Naive B cell (primary cell): ENCODE measurements at regions not wholly inside any gene's neighbourhood (a gene's known extent, or its start where the extent isn't known, plus 50 kb on each side); places are given as distances from the start of the nearest gene placed in this dataset.
"Not testable (repeated sequence)": the region's sequence is repeated elsewhere in the genome, so short reads cannot be mapped to it uniquely, and the experiment has no call there.

Source experiments
- ATAC-seq, 2 donors: fragments of 150-1000 bp; cut with Tn5 transposase; 2 replicates each; pipeline ENCODE4 v1.10.0; 2021; ENCODE audit warnings: low read depth in 2 of 2, mild to moderate bottlenecking in 2 of 2, moderate library complexity in 2 of 2
- DNase-seq: peaks from one replicate; pipeline ENCODE4 v3.0.0; 2022
- H3K27ac Mint-ChIP-seq, 6 donors: one replicate each; pipeline ENCODE4 v1.8.0; 2020 to 2022; ENCODE audit warnings: mild to moderate bottlenecking in 6 of 6, mixed read lengths in 6 of 6, moderate library complexity in 5 of 6, inconsistent platforms in 2 of 6
- H3K27me3 Mint-ChIP-seq, 3 donors: one replicate each; pipeline ENCODE4 v1.8.0; 2021 to 2022; ENCODE audit warnings: mixed read lengths in 3 of 3, mild to moderate bottlenecking in 1 of 3
- H3K36me3 Mint-ChIP-seq, 2 donors: one replicate each; pipeline ENCODE4 v1.8.0; 2020 to 2022; ENCODE audit warnings: mixed read lengths in 2 of 2, inconsistent platforms in 1 of 2, mild to moderate bottlenecking in 1 of 2
- H3K4me1 Mint-ChIP-seq, 3 donors: one replicate each; pipeline ENCODE4 v1.8.0; 2020 to 2022; ENCODE audit warnings: mixed read lengths in 3 of 3, inconsistent platforms in 1 of 3, mild to moderate bottlenecking in 1 of 3, moderate library complexity in 1 of 3
- H3K4me3 Mint-ChIP-seq, 8 donors: one replicate each; pipeline ENCODE4 v1.8.0; 2020 to 2022; ENCODE audit warnings: mild to moderate bottlenecking in 8 of 8, mixed read lengths in 8 of 8, moderate library complexity in 8 of 8, inconsistent platforms in 2 of 8
- H3K9me3 Mint-ChIP-seq, 7 donors: one replicate each; pipeline ENCODE4 v1.8.0; 2020 to 2022; ENCODE audit warnings: mixed read lengths in 7 of 7, mild to moderate bottlenecking in 5 of 7, inconsistent platforms in 2 of 7, moderate library complexity in 1 of 7

- not testable (repeated sequence) for DNase-seq, H3K27me3 Mint-ChIP-seq, ATAC-seq, H3K36me3 Mint-ChIP-seq, H3K9me3 Mint-ChIP-seq
- peak overlapping the region in 1 of 8 donors; percentile 5 for H3K4me3 Mint-ChIP-seq
- peak overlapping the region in 1 of 6 donors; percentile 54 for H3K27ac Mint-ChIP-seq
- H3K4me1 Mint-ChIP-seq: peaks cover 11 to 32% (median 23%) of the 10 kb centered on the region in 3 donors
Observed at GRCh38 chr5:177941386-177941785, 54.7 kb downstream of the PROP1 start.

DNA sequence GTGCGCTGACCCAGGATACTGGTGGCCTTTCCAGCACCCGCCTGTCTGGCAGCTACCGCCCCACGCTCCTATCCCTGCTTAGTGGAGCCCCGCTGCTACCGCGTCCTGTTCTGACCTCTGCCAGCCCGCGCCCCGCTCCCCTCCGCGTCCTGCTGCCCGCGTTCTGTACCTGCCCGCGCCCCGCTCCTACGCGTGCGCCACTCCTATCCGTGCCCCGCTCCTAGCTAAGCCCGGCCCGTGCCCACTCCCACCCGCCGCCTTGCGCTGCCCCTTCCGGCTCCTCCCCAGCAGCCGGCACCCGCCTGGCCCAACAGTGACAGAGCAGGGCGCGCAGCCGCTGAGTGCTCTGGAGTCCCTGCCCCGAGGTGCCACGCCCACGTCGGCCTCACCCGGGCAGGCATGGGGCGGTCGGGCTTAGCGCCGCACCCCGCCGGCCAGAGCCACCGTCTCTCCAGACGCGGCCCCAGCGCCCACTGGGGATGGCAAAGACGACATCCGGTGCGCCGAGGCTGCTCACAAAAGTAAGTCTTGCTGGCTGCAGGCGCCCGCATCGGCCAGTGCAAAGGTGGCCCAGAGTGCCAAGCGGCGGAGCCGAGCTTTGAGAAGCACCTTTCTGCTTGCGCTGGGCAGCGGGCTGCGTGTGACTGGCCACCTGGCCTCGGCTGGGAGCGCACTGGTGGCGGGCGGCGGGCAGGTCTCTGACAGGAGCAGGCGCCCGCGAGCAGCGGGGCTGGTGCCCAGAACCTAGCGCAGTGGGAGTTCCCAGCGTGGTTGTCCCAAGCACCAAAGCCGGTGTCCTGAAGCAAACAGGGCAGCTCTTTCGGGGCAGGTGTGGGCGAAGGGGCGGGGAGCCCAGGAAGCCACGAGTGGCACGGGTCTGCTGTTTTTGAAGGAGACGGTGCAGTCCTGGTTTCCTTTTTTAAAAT, 56.5 kb downstream of the PROP1 start:
- not testable (repeated sequence) for H3K36me3 Mint-ChIP-seq, H3K27me3 Mint-ChIP-seq, DNase-seq, H3K9me3 Mint-ChIP-seq, H3K27ac Mint-ChIP-seq
- peak; percentile 10 to 37 for ATAC-seq
- Mint-ChIP-seq H3K4me1 (peaks cover 8 to 23% (median 19%) of the 10 kb centered on the region in 3 donors), H3K4me3 (peak overlapping the region; percentile 59 to 89 (median 79))

DNA sequence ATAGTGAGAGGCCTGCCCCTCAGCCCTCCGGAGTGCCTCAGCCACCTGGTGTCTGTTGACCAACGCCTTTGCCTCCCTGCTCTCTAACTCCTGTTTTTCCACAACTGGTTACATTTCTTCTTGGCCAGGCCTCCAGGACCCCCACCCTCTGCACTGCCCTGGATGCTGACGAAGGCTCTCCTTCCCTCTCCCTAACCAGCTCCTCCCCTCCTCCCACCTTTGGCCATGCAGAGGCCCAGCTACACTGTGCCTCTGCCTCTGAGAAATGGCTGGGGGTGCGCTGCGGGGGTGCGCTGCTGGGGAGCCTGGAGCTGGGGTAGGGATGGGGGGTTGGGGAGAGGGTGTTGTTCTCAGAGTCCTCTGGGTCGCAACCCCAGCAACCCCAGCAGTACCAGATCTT, 57.3 kb downstream of the PROP1 start:
- Mint-ChIP-seq H3K4me1 (peaks cover 8 to 23% (median 18%) of the 10 kb centered on the region in 3 donors), H3K4me3 (peak overlapping the region in 5 of 8 donors; percentile 59 to 89 (median 74)), H3K27ac (peak overlapping the region in 1 of 6 donors; percentile 12)
- not testable (repeated sequence) for H3K9me3 Mint-ChIP-seq, DNase-seq, H3K36me3 Mint-ChIP-seq, H3K27me3 Mint-ChIP-seq, ATAC-seq

DNA sequence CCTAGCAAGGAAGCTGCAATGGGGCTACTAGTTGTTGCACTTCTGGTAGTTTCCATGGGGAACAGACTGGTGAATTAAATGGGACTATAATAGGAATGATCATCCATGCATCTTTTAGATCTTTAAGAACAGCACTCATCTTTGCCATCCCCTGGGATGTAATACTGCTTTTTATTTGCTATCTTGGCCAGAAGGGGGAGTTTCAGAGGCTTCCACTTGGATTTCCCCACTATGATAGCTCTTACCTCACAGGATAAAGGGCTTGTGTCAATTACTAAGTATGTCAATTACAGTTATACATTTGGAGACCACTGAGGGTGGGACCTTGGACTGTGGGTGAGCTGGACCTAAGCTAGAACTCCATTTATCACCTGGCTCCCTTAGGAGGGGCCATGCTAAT, 61.8 kb downstream of the PROP1 start:
- H3K36me3 Mint-ChIP-seq, H3K27ac Mint-ChIP-seq, H3K9me3 Mint-ChIP-seq, DNase-seq, H3K4me1 Mint-ChIP-seq, ATAC-seq, H3K4me3 Mint-ChIP-seq, H3K27me3 Mint-ChIP-seq: not testable (repeated sequence)

DNA sequence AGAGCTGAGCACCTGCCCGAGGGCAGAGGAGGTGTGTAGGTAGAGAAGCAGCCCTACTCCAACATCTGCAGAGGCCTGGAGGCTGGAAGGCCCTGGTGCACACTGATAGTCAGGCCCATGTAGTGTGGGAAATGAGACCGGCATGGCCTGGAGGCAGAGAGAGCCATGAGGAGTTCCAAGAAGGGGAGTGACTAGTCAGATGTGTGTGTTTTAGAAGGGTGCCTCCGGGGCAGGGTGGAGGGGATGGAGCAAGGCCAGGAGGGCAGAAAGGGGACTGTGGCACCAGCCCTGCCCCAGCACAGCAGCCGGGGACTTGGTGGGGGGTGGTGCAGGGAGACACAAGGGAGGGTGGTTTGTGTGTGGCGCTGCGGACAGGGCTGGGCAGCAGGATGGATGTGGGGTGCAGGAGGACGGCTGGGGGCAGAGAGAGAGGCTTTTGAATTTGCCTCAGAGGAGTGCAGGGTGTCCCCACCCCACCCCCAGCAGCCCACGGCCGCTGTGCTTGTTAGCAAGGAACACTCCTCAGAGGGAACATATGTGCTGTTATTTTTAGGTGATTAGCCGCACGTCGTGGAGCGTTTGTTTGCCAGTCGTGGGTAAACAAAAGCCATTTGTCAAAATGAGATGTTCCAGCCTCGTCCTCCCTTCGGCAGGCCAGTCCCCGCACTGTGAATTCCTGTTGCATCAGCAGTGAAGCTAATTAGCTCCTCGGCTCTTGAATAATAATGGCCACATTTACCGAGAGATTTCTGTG, 65.6 kb downstream of the PROP1 start:
- not testable (repeated sequence) for H3K27ac Mint-ChIP-seq, H3K4me3 Mint-ChIP-seq, H3K4me1 Mint-ChIP-seq, DNase-seq, H3K9me3 Mint-ChIP-seq, H3K27me3 Mint-ChIP-seq, H3K36me3 Mint-ChIP-seq, ATAC-seq

DNA sequence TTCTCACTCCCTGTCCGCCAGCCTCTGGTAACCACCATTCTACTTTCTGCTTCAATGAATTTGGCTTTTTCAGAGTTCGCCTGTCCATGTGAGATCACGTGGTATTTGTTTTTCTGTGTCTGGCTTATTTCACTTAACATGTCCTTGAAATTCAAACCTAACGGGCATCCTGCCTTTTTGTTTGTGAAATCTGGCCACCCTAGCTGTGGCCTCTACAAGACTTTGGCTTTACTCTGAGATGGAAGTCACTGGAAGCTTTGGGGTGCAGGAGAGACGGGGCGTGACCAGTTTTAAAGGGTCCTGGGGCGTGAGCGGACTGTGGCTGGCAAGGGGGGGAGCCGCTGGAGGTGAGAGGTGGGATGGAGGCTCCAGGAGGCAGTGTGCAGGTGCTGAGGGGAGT, 66.4 kb downstream of the PROP1 start:
- DNase-seq, H3K9me3 Mint-ChIP-seq, H3K27me3 Mint-ChIP-seq, H3K4me1 Mint-ChIP-seq, H3K27ac Mint-ChIP-seq, ATAC-seq, H3K4me3 Mint-ChIP-seq, H3K36me3 Mint-ChIP-seq: not testable (repeated sequence)

DNA sequence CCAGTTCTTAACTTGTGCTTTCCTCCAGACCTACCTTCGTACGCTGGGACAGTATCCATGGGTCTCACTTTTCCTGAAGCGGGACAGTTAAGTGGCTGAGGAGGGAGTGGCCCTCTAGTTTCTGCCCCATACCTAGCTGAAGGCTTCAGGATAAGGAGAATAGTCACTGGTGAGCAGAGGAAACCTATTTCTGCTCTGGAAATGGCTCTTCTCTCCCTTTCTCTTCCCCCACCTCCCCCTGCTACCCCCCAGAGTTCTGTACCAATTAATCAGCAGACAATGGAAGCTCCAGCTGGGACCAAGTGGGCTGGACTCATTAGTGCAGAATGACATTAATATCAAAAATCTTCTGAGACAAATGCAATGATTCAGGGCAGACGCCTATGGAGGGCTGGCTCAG, 68.5 kb downstream of the PROP1 start:
- DNase-seq, H3K27ac Mint-ChIP-seq, ATAC-seq, H3K4me1 Mint-ChIP-seq, H3K36me3 Mint-ChIP-seq, H3K9me3 Mint-ChIP-seq, H3K27me3 Mint-ChIP-seq, H3K4me3 Mint-ChIP-seq: not testable (repeated sequence)

- not testable (repeated sequence) for H3K27ac Mint-ChIP-seq, H3K36me3 Mint-ChIP-seq, H3K4me3 Mint-ChIP-seq, ATAC-seq, H3K9me3 Mint-ChIP-seq, H3K27me3 Mint-ChIP-seq, DNase-seq, H3K4me1 Mint-ChIP-seq
Observed at GRCh38 chr5:177924577-177924976, 71.5 kb downstream of the PROP1 start.

DNA sequence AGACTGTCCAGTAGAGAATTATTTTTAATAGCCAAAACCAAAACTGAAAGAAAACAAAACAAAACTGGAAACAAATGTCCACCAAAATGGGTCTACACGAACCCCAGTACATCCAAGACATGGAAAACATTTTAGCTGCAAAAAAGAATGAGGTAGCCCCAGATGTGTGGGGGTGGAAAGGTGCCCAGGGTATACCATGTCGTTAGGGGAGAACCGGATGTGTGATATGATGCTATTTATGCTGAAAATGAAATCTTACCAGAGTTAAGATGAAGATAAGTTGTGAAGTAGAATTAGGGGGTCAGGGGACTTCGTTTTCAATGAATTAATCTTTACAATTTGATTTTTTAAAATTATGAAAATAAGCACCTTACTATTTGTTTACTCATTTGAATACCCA, 72.2 kb downstream of the PROP1 start:
- H3K4me3 Mint-ChIP-seq, DNase-seq, H3K27ac Mint-ChIP-seq, H3K4me1 Mint-ChIP-seq, H3K9me3 Mint-ChIP-seq, H3K36me3 Mint-ChIP-seq, ATAC-seq, H3K27me3 Mint-ChIP-seq: not testable (repeated sequence)

DNA sequence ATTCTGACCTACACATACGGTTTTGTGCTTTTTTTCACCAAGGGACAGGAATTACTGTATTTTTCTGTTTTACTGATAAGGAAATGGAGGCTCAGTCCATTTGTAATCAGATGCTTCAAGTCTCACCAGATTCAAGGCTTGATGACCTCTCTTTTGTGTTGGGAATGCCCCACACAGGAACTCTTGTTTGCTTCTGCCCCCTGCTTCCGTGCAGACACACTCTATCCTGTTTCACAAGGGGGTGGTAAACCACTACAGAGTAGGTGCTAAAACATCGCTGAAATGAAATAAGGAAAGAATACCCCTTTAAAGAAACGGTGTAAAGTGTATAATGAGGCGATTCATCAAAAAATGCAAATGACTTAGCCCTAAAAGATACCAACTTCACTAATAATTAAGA, 72.9 kb downstream of the PROP1 start:
- not testable (repeated sequence) for H3K36me3 Mint-ChIP-seq, DNase-seq, H3K4me3 Mint-ChIP-seq, H3K4me1 Mint-ChIP-seq, H3K9me3 Mint-ChIP-seq, H3K27me3 Mint-ChIP-seq, H3K27ac Mint-ChIP-seq
- ATAC-seq: peak in 1 of 2 donors; percentile 37

DNA sequence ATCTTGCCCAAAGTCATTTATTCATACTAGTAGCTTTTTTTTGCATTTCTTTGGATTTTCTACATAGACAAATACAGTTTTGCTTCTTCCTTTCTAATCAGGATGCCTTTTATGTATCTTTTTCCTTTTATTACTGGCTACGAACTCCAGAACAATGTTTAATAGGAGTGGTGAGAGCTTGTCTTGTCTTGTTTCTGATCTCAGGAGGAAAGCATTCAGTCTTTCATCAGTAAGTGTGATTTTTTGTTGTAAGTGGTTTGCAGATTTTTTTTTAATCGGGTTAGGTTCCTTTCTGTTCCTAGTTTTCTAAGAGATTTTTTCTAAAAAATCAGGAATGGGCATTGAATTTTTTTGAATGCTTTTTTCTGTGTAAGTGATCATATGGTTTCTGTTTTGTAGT, 86.8 kb downstream of the PROP1 start:
- H3K27me3 Mint-ChIP-seq, H3K4me3 Mint-ChIP-seq, ATAC-seq, H3K4me1 Mint-ChIP-seq, H3K27ac Mint-ChIP-seq, H3K9me3 Mint-ChIP-seq, DNase-seq, H3K36me3 Mint-ChIP-seq: not testable (repeated sequence)

- DNase-seq, ATAC-seq, H3K27ac Mint-ChIP-seq, H3K27me3 Mint-ChIP-seq, H3K4me3 Mint-ChIP-seq, H3K4me1 Mint-ChIP-seq, H3K9me3 Mint-ChIP-seq, H3K36me3 Mint-ChIP-seq: not testable (repeated sequence)
Observed at GRCh38 chr5:177902806-177903205, 93.2 kb downstream of the PROP1 start.

GRCh38 chr5:177900066-177900465, 96.0 kb downstream of the PROP1 start:
- H3K9me3 Mint-ChIP-seq, ATAC-seq, DNase-seq, H3K27ac Mint-ChIP-seq, H3K4me1 Mint-ChIP-seq, H3K36me3 Mint-ChIP-seq, H3K4me3 Mint-ChIP-seq, H3K27me3 Mint-ChIP-seq: not testable (repeated sequence)
